ENCODE measurements at regions not wholly inside any gene's neighbourhood (a gene's known extent, or its start where the extent isn't known, plus 50 kb on each side); places are given as distances from the start of the nearest gene placed in this dataset.

DNA sequence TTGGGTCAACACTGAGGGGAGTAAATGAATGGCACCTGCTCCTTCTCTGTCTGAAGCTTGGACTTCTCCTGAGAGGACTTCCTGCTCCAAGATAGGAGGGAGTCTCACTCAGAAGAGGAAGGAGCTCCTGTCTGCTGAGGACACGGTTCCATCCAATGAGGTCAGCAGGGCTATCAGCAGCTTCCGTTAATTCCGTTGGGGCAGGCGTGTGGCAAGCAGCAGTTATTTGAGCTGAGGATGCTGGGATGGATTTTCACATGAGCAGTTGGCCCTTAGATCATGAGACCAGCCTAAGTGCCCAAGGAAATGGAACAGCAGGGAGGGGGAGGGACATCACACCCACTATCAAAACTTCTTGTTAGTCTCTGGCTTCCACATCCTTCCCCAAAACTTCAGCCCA is 159.0 kb upstream of the PZP start:
- no peak for TF ChIP-seq POLR2A (IDR thresholded peaks at IDR 0.05)
- TF ChIP-seq, protein P1, sequence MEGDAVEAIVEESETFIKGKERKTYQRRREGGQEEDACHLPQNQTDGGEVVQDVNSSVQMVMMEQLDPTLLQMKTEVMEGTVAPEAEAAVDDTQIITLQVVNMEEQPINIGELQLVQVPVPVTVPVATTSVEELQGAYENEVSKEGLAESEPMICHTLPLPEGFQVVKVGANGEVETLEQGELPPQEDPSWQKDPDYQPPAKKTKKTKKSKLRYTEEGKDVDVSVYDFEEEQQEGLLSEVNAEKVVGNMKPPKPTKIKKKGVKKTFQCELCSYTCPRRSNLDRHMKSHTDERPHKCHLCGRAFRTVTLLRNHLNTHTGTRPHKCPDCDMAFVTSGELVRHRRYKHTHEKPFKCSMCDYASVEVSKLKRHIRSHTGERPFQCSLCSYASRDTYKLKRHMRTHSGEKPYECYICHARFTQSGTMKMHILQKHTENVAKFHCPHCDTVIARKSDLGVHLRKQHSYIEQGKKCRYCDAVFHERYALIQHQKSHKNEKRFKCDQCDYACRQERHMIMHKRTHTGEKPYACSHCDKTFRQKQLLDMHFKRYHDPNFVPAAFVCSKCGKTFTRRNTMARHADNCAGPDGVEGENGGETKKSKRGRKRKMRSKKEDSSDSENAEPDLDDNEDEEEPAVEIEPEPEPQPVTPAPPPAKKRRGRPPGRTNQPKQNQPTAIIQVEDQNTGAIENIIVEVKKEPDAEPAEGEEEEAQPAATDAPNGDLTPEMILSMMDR (IDR thresholded peaks at IDR 0.05): no peak

Data from testis (tissue), 2 donors.